ENCODE measurements at regions not wholly inside any gene's neighbourhood (a gene's known extent, or its start where the extent isn't known, plus 50 kb on each side); places are given as distances from the start of the nearest gene placed in this dataset.
"Not testable (repeated sequence)": the region's sequence is repeated elsewhere in the genome, so short reads cannot be mapped to it uniquely, and the experiment has no call there.

DNA sequence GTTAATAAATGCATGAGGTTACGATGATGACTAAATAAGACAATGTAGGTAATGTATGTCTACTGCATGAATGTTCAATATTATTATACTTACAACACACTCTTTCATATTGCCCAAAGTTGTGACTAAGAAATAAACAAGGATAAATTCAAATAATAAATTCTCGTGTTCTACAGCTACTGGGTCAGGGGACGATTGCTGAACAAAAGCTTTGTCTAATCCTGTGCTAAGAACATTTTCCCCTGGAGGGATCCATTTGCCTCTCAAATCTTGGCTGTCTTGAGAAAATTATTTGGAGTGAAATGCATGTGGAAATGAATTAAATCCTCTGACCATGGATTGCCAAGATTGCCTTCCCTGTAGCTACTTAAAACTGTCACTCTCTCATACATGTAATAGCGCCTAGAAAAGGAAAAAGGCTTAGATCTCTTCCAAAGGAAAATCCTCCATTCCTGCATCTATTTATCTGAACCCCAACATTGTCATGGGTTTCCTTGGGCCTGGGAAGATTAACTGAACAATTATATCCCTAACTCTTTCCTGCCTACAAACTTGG, 893.8 kb upstream of the ACO1 start:
- no peak for DNase-seq

- DNase-seq: no peak
These were observed 892.2 kb upstream of the ACO1 start for GRCh38 chr9:31492229-31492628.

DNA sequence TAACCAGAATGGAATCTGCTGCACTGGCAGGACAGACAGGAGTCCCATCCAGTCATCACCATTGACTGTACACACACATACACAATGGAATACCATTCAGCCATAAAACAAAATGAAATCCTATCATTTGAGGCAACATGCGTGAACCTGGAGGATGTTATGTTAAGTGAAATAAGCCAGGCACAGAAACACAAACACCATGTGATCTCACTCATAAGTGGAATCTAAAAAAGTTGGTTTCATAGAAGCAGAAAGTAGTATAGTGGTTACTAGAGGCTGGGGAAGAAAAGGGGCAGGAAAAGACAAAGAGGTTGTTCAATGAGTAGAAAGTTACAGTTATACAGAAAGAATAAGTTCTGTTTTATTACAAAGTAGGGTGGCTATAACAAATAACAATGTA, 884.0 kb upstream of the ACO1 start:
- DNase-seq: no peak

- DNase-seq: peak; percentile 19
These were observed 865.4 kb upstream of the ACO1 start for GRCh38 chr9:31519011-31519410.

DNA sequence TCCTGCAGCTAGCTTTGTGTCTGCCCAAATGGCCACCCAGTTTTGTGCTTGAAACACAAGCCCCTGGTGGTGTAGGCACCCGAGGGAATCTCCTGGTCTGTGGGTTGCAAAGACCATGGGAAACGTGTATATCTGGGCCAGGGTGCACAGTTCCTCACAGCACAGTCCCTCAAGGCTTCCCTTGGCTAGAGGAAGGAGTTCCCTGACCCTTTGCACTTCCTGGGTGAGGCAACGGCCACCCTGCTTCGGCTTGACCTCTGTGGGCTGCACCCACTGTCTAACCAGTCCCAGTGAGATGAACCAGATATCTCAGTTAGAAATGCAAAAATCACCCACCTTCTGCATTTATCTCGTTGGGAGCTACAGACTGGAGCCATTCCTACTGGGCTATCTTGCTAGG, 865.0 kb upstream of the ACO1 start:
- no peak for DNase-seq

- no peak for DNase-seq
These were observed 864.6 kb upstream of the ACO1 start for GRCh38 chr9:31519826-31520225.

DNA sequence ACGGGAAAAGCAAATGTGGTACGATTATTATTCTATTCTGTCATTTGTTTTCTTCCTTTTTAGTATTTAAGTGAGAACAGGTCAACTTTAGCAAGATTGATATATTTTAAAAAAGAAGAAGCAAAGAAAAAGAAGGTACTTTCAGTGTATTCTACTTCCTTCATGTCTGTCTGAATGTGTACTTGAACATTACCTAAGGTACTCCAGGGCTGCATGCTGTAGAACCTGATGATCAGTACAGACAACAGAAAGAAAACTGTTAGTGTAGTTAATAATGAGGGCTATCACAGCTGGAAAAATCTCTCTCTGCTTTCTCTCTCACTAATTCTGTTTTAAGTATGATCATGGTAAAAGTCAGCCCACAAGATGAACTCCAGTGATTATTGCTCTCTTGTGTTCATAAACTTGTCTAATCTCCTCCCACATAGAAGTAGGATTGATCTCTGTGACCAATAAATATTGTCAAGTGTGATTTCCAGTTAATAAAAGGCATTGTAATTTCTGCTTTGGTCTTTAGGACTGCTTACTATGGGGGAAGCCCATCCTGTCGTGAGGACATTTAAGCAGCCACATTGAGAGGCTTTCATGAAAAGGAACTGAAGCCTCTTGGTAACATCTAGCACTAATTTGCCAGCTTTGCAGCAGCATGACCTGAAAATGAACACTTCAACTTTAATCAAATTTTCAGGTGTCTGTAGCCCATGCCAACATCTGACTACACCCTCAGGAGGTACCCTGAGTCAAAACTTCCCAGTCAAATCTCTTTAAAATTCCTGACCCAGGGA, 864.0 kb upstream of the ACO1 start:
- DNase-seq: no peak

GRCh38 chr9:31535651-31536050, 848.8 kb upstream of the ACO1 start:
- DNase-seq: no peak

- DNase-seq: no peak
These were observed 848.0 kb upstream of the ACO1 start for GRCh38 chr9:31536471-31536870.

GRCh38 chr9:31541721-31542281, 842.6 kb upstream of the ACO1 start:
- no peak for DNase-seq

GRCh38 chr9:31542384-31543055, 841.9 kb upstream of the ACO1 start:
- DNase-seq: peak; percentile 49

DNA sequence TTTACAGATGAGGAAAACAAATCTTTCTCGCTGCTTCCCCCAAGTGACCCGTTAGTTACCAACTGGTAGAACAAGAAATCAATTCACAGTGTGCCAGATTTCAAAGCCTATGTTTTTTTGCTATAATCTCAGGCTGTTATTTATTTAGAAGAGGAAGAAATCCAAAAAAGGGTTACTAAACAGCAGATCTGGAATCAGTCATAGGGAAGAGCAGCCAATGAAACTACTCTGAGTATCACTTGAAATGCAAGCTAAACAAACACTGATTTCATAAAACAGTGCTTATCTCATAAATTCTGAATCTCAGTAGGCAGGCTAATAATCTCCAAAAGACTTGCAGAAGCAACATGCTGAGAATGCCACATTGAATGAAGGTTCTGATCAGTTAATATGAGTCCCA, 829.5 kb upstream of the ACO1 start:
- no peak for DNase-seq

- DNase-seq: no peak
These were observed 827.6 kb upstream of the ACO1 start for GRCh38 chr9:31556667-31557463.

GRCh38 chr9:31572190-31572589, 812.3 kb upstream of the ACO1 start:
- not testable (repeated sequence) for DNase-seq

GRCh38 chr9:31573561-31573960, 810.9 kb upstream of the ACO1 start:
- no peak for DNase-seq

DNA sequence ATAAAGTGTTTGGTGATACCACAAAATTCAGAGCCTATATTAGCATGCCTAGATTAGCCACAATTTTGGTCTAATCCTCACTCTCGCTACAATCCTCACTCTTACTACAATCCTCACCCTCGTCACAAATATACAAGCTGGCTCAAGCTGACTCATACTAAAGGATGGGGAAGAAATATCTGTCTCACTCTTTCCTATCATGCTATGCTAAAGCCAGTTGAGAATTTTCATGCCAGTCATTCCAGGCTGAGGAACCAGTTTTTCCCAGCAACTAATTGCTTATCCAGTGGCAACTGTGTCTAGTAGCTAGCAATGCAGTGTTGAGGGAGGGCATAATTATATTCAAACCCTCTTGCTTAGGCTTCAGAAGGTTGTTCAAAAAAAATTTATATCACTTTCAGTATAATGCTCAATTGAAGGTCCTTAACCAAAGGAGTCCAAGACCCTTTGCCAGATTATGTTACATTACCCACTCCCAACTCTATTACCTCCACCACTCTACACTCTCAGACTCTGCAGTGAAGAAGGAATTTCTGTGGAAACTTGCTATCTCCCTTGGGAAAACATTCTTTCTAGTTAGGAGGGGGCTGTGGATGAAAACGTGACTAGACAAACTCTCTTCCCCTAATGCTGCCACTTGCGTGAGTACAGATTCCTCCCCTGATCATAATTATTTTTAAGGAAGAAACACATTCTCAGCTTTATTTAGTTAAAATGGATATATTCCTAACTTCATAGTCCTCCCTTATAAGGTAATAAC, 810.3 kb upstream of the ACO1 start:
- DNase-seq: no peak

DNA sequence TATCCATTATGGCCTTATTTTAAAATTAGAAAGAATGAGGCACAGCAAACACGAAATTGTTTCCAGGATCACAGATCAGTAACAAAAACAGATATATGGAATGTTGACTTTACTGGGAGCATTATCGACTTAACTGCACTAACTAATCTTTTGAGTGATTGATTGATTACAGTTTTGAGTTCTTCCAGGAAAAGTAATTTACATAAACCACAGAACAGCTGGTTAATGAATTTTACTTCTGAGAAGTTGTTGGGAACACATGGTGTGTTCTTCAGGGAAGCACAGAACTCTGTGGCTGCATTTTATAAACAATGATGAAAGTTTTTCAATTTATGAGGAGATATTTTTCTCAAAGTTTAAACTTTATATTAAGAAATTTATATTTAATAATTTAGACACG, 802.4 kb upstream of the ACO1 start:
- no peak for DNase-seq

GRCh38 chr9:31582561-31582960, 801.9 kb upstream of the ACO1 start:
- DNase-seq: no peak

- DNase-seq: no peak
These were observed 799.3 kb upstream of the ACO1 start for GRCh38 chr9:31585158-31585557.

DNA sequence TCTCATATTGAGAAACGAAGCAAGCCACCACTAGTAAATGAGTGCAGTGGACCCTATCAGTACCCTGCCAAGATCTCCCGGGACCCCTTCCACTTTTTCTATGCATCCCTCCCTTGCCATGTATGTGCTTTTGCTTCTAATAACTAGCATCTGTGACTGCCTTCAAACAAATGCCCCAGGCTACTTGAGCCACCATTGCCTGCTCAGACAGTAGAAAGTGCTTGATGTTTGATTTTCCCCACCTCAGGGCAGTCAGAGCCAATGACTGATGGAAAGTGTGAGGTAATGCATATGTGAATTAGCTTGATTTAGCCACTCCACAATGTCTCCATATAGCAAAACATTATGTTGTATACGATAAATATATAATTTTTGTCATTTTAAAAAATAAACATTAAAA, 797.3 kb upstream of the ACO1 start:
- no peak for DNase-seq

DNA sequence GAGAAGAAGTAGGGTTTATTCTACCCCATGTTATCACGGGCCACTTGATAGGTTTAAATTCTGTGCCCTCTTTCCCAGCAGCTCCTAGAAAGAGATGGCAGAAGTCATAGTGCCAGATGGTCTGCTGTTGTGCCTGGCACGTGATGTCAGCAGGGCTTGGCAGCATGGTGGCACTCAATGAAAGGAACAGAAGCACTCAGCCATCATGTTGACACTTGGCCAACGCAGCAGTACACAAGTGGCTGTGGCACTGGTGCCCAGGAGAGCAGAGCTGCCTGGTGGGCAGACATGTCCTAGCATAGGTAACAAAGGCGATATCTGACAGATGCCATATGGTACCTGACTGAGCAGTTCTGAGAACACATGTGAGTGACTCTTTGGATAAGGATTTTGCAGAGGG, 796.4 kb upstream of the ACO1 start:
- no peak for DNase-seq

DNA sequence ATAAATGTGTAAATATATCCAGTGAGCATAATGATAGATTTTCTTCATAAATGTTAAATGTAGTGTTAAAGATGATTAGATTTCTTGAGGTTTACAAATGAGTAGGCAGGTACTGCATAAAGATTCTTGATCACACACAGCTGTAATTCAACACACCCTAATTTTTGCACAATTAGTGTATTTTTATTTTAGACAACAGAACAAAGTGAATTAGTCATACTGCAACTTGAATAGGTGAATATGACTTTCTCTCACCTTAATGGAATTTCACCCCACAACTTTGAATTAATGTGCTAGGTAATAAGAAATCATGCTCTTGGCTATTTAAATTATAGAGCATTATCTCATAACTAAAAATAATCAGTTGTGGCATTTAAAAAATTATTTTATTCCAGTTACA, 795.7 kb upstream of the ACO1 start:
- no peak for DNase-seq
